Activated CD4-positive, alpha-beta T cell treated with anti-CD3 and anti-CD28 coated beads, Interleukin-2, amount 50 U/mL, for 24 hours (primary cell): ENCODE measurements at regions not wholly inside any gene's neighbourhood (a gene's known extent, or its start where the extent isn't known, plus 50 kb on each side); places are given as distances from the start of the nearest gene placed in this dataset.
"Not testable (repeated sequence)": the region's sequence is repeated elsewhere in the genome, so short reads cannot be mapped to it uniquely, and the experiment has no call there.

Experiments used
- DNase-seq, 2 donors: peaks; one replicate each; pipeline ENCODE4 v3.0.0-alpha.2; 2020; ENCODE audit warnings: low read depth in 1 of 2, low spot score in 1 of 2

- DNase-seq, result no peak
These were observed 195.4 kb downstream of the C16orf95 start for GRCh38 chr16:87121816-87122215.

- DNase-seq, result no peak
These were observed 193.7 kb downstream of the C16orf95 start for GRCh38 chr16:87123356-87124001.

GRCh38 chr16:87124405-87124804 is 192.8 kb downstream of the C16orf95 start:
- not testable (repeated sequence) for DNase-seq

DNA sequence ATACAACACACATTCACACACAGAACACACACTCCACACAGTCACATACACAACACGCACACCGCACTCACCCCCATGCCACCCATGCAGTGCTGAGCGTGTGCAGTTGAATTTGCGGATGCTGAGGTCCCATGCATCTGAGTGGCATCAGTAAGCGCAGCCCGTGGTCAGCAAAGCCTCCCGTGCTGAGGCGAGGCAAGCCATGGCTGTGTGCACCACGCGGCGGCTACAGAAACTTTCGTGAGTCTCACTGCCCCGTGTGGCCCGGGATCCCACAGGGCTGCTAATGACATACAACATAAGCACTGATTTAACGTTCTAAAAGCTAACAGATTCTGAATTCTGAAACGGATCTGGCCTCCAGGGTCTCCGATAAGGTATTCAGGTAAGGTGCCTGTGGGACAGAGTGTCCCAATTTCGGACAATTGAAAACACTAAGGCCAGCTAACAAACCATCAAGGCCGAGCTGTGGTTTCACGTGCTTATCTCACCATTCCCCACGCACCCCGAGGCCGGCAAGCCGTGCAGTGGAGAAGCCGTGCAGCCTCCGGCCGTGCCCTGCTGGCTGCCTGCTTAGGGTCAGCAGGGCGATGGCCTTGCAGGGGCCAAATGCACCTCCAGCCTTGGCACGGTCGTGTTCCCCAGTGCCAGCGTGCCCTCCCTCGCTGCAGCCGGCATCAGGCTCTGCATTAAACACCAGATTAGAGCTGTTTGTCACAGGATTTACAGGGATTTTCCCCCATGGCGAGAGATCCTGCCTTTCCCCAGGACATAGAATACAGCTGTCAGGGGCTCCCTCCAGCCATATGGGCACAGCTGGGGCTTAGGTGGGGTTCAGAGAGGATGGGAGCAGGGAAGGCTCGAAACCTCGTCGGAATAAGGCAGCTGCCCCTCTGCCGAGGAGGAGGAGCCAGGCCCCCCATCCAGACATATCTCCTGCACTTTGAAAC is 191.7 kb downstream of the C16orf95 start:
- DNase-seq, result no peak

DNA sequence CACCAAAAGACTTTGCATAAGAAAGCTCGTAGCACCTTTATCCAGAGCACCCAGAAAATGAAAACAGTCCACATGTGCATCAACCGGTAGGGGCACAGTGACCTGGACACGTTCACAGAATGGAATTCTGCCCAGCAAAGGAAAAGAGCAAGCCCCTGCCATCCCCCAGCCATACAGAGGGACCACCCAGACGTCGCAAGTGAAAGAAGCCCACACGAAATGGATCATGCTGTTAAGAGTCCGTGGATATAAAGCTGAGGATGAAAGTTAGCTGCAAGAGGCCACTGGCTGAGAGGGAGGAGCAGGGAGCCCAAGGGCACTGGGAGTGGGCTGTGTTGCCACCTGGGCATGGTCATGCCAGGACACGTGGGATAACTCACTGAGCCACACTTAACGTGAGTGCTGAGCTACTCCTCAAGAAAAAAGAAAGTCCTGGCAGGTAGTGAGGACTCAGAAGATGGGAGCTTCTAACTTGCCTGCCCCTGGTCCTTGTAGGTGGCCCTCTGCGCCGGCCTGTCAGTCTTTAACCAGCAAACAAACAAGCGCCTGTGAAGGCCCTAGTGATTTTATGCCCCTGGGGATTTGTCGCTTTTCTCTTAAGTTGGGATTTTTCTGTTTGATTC is 190.7 kb downstream of the C16orf95 start:
- DNase-seq, result no peak

DNA sequence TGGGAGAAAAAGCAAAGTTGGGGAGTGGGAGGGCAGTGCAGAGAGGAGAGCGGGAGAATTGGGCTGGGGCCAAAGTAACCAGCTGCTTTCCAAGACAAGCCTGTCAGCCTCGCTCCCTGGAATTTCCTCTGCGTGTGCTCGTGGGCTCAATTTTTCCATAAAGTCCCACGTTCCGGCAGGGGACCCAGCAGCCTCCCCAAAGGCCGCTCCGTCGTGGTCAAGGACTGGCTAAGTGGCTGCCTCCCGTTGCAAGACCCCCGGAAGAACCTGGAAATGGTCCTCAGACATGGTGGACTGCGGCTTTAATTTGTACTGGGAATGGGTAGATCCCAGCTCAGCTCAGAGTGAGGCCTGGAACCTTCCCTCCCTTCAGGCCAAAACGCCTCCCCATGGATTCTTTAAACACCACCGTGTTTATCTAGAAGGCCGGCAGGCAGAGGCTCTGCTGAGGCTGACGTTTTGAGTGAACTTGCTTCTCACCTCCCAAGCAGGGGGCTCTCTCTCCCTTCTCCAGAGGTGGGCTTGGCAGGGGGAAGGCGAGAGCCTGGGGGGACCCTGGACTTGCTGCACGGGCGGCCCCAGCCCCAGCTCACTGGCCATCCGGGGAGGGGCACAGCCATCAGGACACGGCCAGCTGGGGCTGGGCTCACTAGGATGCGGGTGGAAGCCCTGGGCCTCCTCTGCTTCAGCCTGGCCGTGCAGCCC is 190.0 kb downstream of the C16orf95 start:
- DNase-seq, result no peak

DNA sequence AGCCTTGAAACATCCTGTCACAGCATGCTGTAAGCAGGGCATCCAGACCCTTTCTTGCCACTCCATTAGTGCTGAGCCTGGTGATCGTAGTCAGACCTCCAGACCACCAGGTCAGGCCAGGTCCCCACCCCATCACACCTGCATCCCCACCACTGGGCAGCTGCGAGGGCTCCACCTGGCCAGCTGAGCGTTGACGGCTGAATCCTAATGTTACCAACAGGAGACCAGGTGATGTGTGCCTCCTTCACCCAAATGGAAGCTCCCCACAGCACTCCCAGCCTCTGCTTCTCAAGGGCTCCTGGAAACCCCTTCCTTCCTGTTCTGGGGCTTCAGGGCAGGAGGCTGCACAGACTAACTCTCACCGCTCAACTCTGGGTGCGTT is 189.4 kb downstream of the C16orf95 start:
- DNase-seq, result no peak

DNA sequence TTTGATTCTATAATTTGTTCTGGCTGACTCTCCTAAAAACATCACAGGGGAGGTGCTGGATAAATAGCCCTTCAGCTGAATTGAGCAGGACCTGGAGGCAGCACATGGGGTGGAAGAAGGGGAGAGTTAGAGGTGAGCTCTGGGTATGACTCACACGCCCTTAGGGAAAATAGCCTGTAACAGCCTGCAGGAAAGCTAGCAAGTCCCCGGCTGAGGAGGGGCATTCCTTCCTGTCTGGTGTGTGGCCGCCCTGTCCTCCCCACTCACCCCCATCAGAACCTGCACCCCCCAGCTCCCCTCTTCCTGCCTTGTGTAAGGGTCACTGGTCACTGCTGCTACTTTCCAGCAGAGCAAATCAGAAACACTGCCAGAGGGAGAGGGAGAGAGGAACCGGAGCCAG is 187.4 kb downstream of the C16orf95 start:
- DNase-seq, result no peak

DNA sequence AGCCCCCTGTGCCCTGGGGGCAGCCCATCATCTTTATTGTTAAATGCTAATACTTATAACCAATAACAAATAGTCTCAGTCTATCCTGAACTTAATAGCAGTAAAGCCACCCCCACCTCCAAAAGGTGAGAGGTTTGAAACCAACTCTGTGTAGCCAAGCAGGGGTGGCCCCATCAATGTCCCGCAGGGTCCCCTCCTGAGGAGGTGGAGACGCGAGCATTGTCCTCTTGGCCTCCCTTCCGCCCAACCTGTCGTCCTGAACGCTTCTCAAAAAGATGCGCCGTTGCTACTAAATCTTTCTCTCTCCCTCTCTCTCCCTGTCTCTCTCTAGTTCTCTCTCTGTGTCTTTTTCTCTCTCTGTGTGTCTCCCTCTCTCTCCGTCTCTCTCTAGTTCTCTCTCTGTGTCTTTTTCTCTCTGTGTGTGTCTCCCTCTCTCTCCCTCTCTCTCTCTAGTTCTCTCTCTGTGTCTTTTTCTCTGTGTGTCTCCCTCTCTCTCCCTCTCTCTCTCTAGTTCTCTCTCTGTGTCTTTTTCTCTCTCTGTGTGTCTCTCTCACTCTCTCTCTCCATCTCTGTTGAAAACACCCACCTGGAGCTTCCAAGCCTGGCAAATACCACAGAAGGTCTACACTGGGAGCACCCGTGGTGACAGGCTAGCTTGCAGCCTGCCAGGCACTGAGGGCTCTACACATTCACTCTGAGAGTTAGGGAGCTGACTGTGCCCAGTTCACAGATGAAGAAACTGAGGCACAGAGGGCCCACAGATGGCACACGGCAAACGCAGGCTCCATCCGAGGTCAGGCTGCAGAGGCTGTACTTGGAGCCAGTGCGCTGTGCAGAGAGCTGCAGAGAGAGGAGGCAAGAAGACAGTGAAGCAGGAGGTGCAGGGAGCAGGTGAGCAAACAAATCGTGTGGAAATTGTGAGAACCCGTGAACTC is 185.9 kb downstream of the C16orf95 start:
- no peak for DNase-seq

DNA sequence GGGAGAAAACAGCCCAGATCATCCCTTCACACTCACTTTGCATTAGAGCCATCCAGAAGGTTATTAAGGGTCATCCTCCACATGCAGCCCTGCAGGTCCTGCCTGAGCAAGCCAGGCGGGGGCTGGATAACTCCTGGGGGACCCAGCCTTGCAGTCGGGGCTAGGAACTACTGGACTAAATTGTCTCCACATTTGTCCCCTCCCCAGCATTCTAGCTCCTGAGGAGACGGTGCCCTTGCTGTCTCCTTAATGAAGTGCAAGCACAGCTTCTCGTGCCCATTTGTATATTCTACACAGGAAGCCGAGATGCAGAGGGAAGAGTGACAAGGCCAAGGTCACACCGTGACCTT is 185.2 kb downstream of the C16orf95 start:
- DNase-seq, result no peak

GRCh38 chr16:87132361-87133014 is 184.7 kb downstream of the C16orf95 start:
- no peak for DNase-seq

GRCh38 chr16:87133112-87133850 is 183.9 kb downstream of the C16orf95 start:
- DNase-seq, result no peak

- DNase-seq, result no peak
These were observed 183.1 kb downstream of the C16orf95 start for GRCh38 chr16:87133966-87134627.

GRCh38 chr16:87134628-87134995 is 182.6 kb downstream of the C16orf95 start:
- DNase-seq, result no peak

DNA sequence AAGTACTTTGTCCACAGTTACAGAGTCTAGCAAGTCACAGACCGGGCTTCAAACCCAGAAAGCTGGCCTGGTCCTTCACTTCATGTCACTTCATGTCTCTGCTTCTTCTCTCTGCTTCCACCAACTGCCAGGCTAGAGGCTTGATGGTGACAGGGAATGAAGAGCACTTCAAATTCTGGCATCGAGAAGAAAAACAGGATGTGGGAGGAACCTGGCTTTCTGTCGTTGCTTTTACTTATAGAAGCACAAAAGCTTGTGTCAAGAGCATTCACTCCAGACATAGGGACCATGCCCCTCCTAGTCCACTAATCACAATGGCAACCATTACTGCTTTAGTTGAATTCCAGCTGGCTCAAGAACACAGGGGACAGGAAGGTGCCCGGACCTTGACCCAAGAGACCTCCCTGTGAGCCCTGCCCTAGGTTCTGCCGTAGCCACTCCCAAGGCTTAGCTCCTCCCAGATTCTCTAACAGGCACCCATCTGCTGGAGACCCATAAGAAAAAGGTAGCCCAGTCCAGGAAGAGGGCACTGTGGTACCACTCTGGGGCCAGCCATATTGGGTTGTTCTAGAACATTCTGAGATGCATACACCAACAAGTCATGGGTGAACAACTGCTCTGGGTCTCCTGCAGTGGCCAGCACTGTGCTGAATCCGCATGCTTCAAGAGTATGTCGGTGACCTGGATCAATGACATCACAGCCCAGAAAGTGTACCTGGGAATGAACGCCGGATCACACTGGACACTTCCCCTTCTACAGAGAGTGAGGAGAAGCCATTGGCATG is 181.8 kb downstream of the C16orf95 start:
- no peak for DNase-seq

GRCh38 chr16:87138316-87138715 is 178.9 kb downstream of the C16orf95 start:
- DNase-seq, result no peak

GRCh38 chr16:87138738-87139267 is 178.4 kb downstream of the C16orf95 start:
- no peak for DNase-seq
